CD14-positive monocyte (primary cell): ENCODE measurements at regions not wholly inside any gene's neighbourhood (a gene's known extent, or its start where the extent isn't known, plus 50 kb on each side); places are given as distances from the start of the nearest gene placed in this dataset.

Experiments
- DNase-seq, 3 donors: peaks; one replicate each; pipeline ENCODE4 v3.0.0-alpha.2; 2011 to 2022
- H2AFZ ChIP-seq: 2 replicates; pipeline ENCODE4 v1.6.0; 2012; ENCODE audit warnings: mild to moderate bottlenecking, low read depth, low read length, inconsistent platforms; ENCODE audit not compliant: insufficient read depth, poor library complexity, severe bottlenecking
- H3K27ac ChIP-seq, 2 donors: 1 replicate in 1 of 2; 2 replicates in 1 of 2; pipeline ENCODE4 v1.5.1; 2012 to 2013; ENCODE audit warnings: low read length in 2 of 2, control low read depth in 1 of 2, inconsistent platforms in 1 of 2, low read depth in 1 of 2, mild to moderate bottlenecking in 1 of 2
- H3K27me3 ChIP-seq, 2 donors: one replicate each; pipeline versions ENCODE4 v1.6.0 to v1.6.1; 2011 to 2013; ENCODE audit warnings: low read length in 2 of 2; ENCODE audit not compliant: control insufficient read depth in 2 of 2, insufficient read depth in 2 of 2
- H3K36me3 ChIP-seq, 2 donors: replicated peaks in 1 of 2; 1 replicate in 1 of 2; 2 replicates in 1 of 2; pipeline versions ENCODE4 v1.5.1 to v1.6.1; 2012 to 2013; ENCODE audit warnings: low read length in 2 of 2, control low read depth in 1 of 2, inconsistent platforms in 1 of 2, mild to moderate bottlenecking in 1 of 2; ENCODE audit not compliant: insufficient read depth in 2 of 2, control insufficient read depth in 1 of 2
- H3K4me1 ChIP-seq, 2 donors: 1 replicate in 1 of 2; 2 replicates in 1 of 2; pipeline versions ENCODE4 v1.5.1 to v1.6.1; 2012 to 2013; ENCODE audit warnings: low read length in 2 of 2, control low read depth in 1 of 2, inconsistent platforms in 1 of 2, mild to moderate bottlenecking in 1 of 2, moderate library complexity in 1 of 2; ENCODE audit not compliant: insufficient read depth in 2 of 2, control insufficient read depth in 1 of 2
- H3K4me2 ChIP-seq: replicated peaks from 2 replicates; pipeline ENCODE3; 2012; ENCODE audit warnings: low read length, moderate library complexity, mild to moderate bottlenecking; ENCODE audit not compliant: poor library complexity, severe bottlenecking; ENCODE audit errors: extremely low read depth
- H3K4me3 ChIP-seq, 3 experiments: fragments of 200-600 bp in 1 of 3; sonication (generic) in 1 of 3; replicated peaks in 1 of 3; 1 replicate in 2 of 3; 2 replicates in 1 of 3; pipeline ENCODE4 v1.5.1; 2011 to 2013; ENCODE audit warnings: low read length in 3 of 3, mild to moderate bottlenecking in 3 of 3, control low read depth in 2 of 3, low read depth in 2 of 3, inconsistent platforms in 1 of 3, moderate library complexity in 1 of 3
- H3K79me2 ChIP-seq: 2 replicates; pipeline ENCODE4 v1.6.0; 2012; ENCODE audit warnings: mild to moderate bottlenecking, control low read depth, inconsistent platforms, low read length, moderate library complexity; ENCODE audit not compliant: insufficient read depth
- H3K9ac ChIP-seq: 2 replicates; pipeline ENCODE4 v1.6.0; 2017; ENCODE audit warnings: low read length, mild to moderate bottlenecking; ENCODE audit not compliant: insufficient read depth, poor library complexity, severe bottlenecking
- H3K9me3 ChIP-seq, 2 donors: replicated peaks in 1 of 2; 1 replicate in 1 of 2; 2 replicates in 1 of 2; pipeline versions ENCODE4 v1.5.1 to v1.6.1; 2012 to 2013; ENCODE audit warnings: low read length in 2 of 2, control low read depth in 1 of 2; ENCODE audit not compliant: control insufficient read depth in 1 of 2, insufficient read depth in 1 of 2
- H4K20me1 ChIP-seq: 2 replicates; pipeline ENCODE4 v1.6.0; 2012; ENCODE audit warnings: mild to moderate bottlenecking, low read length, control low read depth, moderate library complexity; ENCODE audit not compliant: insufficient read depth
- H3K27ac Mint-ChIP-seq, 7 donors: one replicate each; pipeline ENCODE4 v1.8.0; 2020; ENCODE audit warnings: mild to moderate bottlenecking in 7 of 7, mixed read lengths in 7 of 7, moderate library complexity in 6 of 7, inconsistent platforms in 2 of 7
- H3K27me3 Mint-ChIP-seq, 3 donors: one replicate each; pipeline ENCODE4 v1.8.0; 2021 to 2022; ENCODE audit warnings: low read depth in 3 of 3, mild to moderate bottlenecking in 3 of 3, mixed read lengths in 3 of 3, moderate library complexity in 3 of 3, inconsistent platforms in 1 of 3
- H3K36me3 Mint-ChIP-seq, 2 donors: one replicate each; pipeline ENCODE4 v1.8.0; 2020; ENCODE audit warnings: mixed read lengths in 2 of 2, inconsistent platforms in 1 of 2, mild to moderate bottlenecking in 1 of 2
- H3K4me1 Mint-ChIP-seq: one replicate; pipeline ENCODE4 v1.8.0; 2020; ENCODE audit warnings: mild to moderate bottlenecking, mixed read lengths
- H3K4me3 Mint-ChIP-seq, 2 donors: one replicate each; pipeline ENCODE4 v1.8.0; 2020; ENCODE audit warnings: mild to moderate bottlenecking in 2 of 2, mixed read lengths in 2 of 2, moderate library complexity in 1 of 2
- H3K9me3 Mint-ChIP-seq, 7 donors: one replicate each; pipeline ENCODE4 v1.8.0; 2020 to 2022; ENCODE audit warnings: mixed read lengths in 7 of 7, mild to moderate bottlenecking in 6 of 7, moderate library complexity in 6 of 7, inconsistent platforms in 2 of 7
- CTCF ChIP-seq: fragments of 200-600 bp; IDR thresholded peaks from one replicate; pipeline ENCODE4 v1.8.0; 2022; ENCODE audit warnings: antibody characterized with exemption, mild to moderate bottlenecking
- WGBS: methylation state at CpG from one replicate; pipeline ENCODE4 v1.1.5; 2013; ENCODE audit warnings: missing lambda C conversion rate; ENCODE audit not compliant: insufficient coverage; 5-methylcytosine and 5-hydroxymethylcytosine counted together
- intact Hi-C, 2 donors: fragments of 100-400 bp; cut with micrococcal nuclease; formaldehyde crosslinking; loops; one replicate each; pipeline versions ENCODE4 v1.15.0 to v1.15.1; 2023

- H4K20me1 ChIP-seq = no peaks in the 10 kb centered on the region
- H3K27ac ChIP-seq = no peak overlapping the region
- Mint-ChIP-seq H3K36me3 (no peaks in the 10 kb centered on the region), H3K4me3 (no peak overlapping the region), H3K9me3 (no peaks in the 10 kb centered on the region), H3K27me3 (peaks cover 0 to 3% (median 2%) of the 10 kb centered on the region in 3 donors), H3K4me1 (peaks cover 2% of the 10 kb centered on the region), H3K27ac (no peak overlapping the region)
- H2AFZ ChIP-seq = no peak overlapping the region
- 95% methylated on average over 7 of the region's 9 CpGs for WGBS
- no peaks in the 10 kb centered on the region for H3K9me3 ChIP-seq
- DNase-seq = no peak
- H3K27me3 ChIP-seq = no peaks in the 10 kb centered on the region
- no peak overlapping the region for H3K9ac ChIP-seq
- H3K4me1 ChIP-seq = no peaks in the 10 kb centered on the region
- no peak overlapping the region for H3K4me3 ChIP-seq
- H3K36me3 ChIP-seq = no peaks in the 10 kb centered on the region
- no peak for TF ChIP-seq CTCF
- H3K4me2 ChIP-seq = no peak overlapping the region
- intact Hi-C loops = no loop called here
- H3K79me2 ChIP-seq = no peaks in the 10 kb centered on the region
These were observed 142.3 kb downstream of the TLE3 start for GRCh38 chr15:69955240-69955894.

- WGBS = no CpG with 5 or more reads among the region's 5 CpGs
- Histone ChIP-seq H3K4me2 (no peak overlapping the region), H2AFZ (no peak overlapping the region), H3K79me2 (no peaks in the 10 kb centered on the region), H3K4me3 (no peak overlapping the region), H3K4me1 (no peaks in the 10 kb centered on the region), H3K9me3 (no peaks in the 10 kb centered on the region), H3K27ac (no peak overlapping the region), H3K36me3 (no peaks in the 10 kb centered on the region), H3K27me3 (no peaks in the 10 kb centered on the region), H3K9ac (no peak overlapping the region), H4K20me1 (no peaks in the 10 kb centered on the region)
- peaks cover 0 to 3% (median 2%) of the 10 kb centered on the region in 3 donors for H3K27me3 Mint-ChIP-seq
- peaks cover 0 to 2% (median 0%) of the 10 kb centered on the region in 7 donors for H3K9me3 Mint-ChIP-seq
- DNase-seq = no peak
- intact Hi-C loops = no loop called here
- H3K27ac Mint-ChIP-seq = peak overlapping the region in 1 of 7 donors; percentile 18
- no peak overlapping the region for H3K4me3 Mint-ChIP-seq
- peaks cover 2% of the 10 kb centered on the region for H3K4me1 Mint-ChIP-seq
- no peak for TF ChIP-seq CTCF
- H3K36me3 Mint-ChIP-seq = no peaks in the 10 kb centered on the region
These were observed 141.3 kb downstream of the TLE3 start for GRCh38 chr15:69956417-69956816.
